H1 (cell line): ENCODE measurements at regions not wholly inside any gene's neighbourhood (a gene's known extent, or its start where the extent isn't known, plus 50 kb on each side); places are given as distances from the start of the nearest gene placed in this dataset.

Experiments
- CTCF ChIA-PET: fragments of 300-600 bp; sonication (Branson Sonifier 250); formaldehyde crosslinking; loops from one replicate; lab custom pipeline; 2021; ENCODE audit not compliant: partially characterized antibody; lab: Charles Lee
- POLR2A ChIA-PET: fragments of 300-600 bp; sonication (Branson Sonifier 250); formaldehyde crosslinking; loops from one replicate; lab custom pipeline; 2021; ENCODE audit warnings: inconsistent platforms; ENCODE audit not compliant: partially characterized antibody; lab: Charles Lee
- DNase-seq, 2 experiments: peaks; one replicate each; pipeline versions ENCODE4 v3.0.0 to v3.0.0-alpha.2; 2010 to 2022; ENCODE audit warnings: low spot score in 2 of 2, low read depth in 1 of 2, mixed read lengths in 1 of 2
- FAIRE-seq: peaks from 2 replicates; lab custom pipeline; 2011; peaks lifted over from hg19 to GRCh38; lab: Jason Lieb, UNC
- H2AFZ ChIP-seq: 2 replicates; pipeline ENCODE4 v1.8.1; 2012; ENCODE audit warnings: low read length, inconsistent platforms
- H2AK5ac ChIP-seq: 2 replicates; pipeline ENCODE4 v1.6.1; 2013; ENCODE audit warnings: low read depth, low read length
- H2BK120ac ChIP-seq: replicated peaks from 2 replicates; pipeline ENCODE3; 2013; ENCODE audit warnings: low read depth, low read length, inconsistent platforms
- H2BK12ac ChIP-seq: 2 replicates; pipeline ENCODE4 v1.6.1; 2013; ENCODE audit warnings: low read depth, low read length
- H2BK15ac ChIP-seq: 2 replicates; pipeline ENCODE4 v1.6.1; 2013; ENCODE audit warnings: low read length
- H2BK20ac ChIP-seq: 2 replicates; pipeline ENCODE4 v1.6.1; 2013; ENCODE audit warnings: low read length
- H2BK5ac ChIP-seq: 2 replicates; pipeline ENCODE4 v1.6.1; 2013; ENCODE audit warnings: low read depth, low read length
- H3K14ac ChIP-seq: 2 replicates; pipeline ENCODE4 v1.6.1; 2013; ENCODE audit warnings: inconsistent platforms; ENCODE audit not compliant: insufficient read length
- H3K18ac ChIP-seq: 2 replicates; pipeline ENCODE4 v1.6.1; 2013; ENCODE audit warnings: low read length; ENCODE audit errors: extremely low read depth
- H3K23ac ChIP-seq: 2 replicates; pipeline ENCODE4 v1.6.1; 2013; ENCODE audit warnings: inconsistent platforms; ENCODE audit not compliant: insufficient read length
- H3K23me2 ChIP-seq: 2 replicates; pipeline ENCODE4 v1.6.1; 2013; ENCODE audit warnings: low read depth, low read length
- H3K27ac ChIP-seq: 2 replicates; pipeline ENCODE4 v1.6.1; 2011; ENCODE audit warnings: low read depth, low read length, inconsistent platforms
- H3K27me3 ChIP-seq, 4 experiments: replicated peaks in 1 of 4; 1 replicate in 1 of 4; 2 replicates in 3 of 4; pipeline versions ENCODE4 v1.6.1 to v1.8.1; 2011 to 2013; ENCODE audit warnings: low read length in 3 of 4, mild to moderate bottlenecking in 3 of 4, inconsistent platforms in 2 of 4, mixed read lengths in 2 of 4, moderate library complexity in 1 of 4; ENCODE audit not compliant: control insufficient read depth in 3 of 4, insufficient read depth in 3 of 4; ENCODE audit errors: extremely low read depth in 1 of 4
- H3K36me3 ChIP-seq, 4 experiments: 2 replicates each; pipeline versions ENCODE4 v1.6.1 to v1.8.1; 2011 to 2013; ENCODE audit warnings: mild to moderate bottlenecking in 4 of 4, low read length in 3 of 4, moderate library complexity in 2 of 4, control low read depth in 1 of 4, inconsistent platforms in 1 of 4; ENCODE audit not compliant: insufficient read depth in 4 of 4, control insufficient read depth in 2 of 4
- H3K4ac ChIP-seq: replicated peaks from 2 replicates; pipeline ENCODE3; 2013; ENCODE audit warnings: low read length, low read depth, mixed read lengths, inconsistent platforms; ENCODE audit not compliant: insufficient read length
- H3K4me1 ChIP-seq, 4 experiments: replicated peaks in 1 of 4; 1 replicate in 1 of 4; 2 replicates in 3 of 4; pipeline versions ENCODE4 v1.6.1 to v1.8.1; 2011 to 2013; ENCODE audit warnings: low read length in 3 of 4, inconsistent platforms in 2 of 4, mixed read lengths in 1 of 4; ENCODE audit not compliant: insufficient read depth in 4 of 4, control insufficient read depth in 3 of 4
- H3K4me2 ChIP-seq, 2 experiments: 2 replicates each; pipeline versions ENCODE4 v1.6.1 to v1.8.1; 2011 to 2013; ENCODE audit warnings: low read depth in 2 of 2, low read length in 2 of 2, control low read depth in 1 of 2, inconsistent platforms in 1 of 2, mild to moderate bottlenecking in 1 of 2; ENCODE audit not compliant: insufficient read depth in 1 of 2
- H3K4me3 ChIP-seq, 4 experiments: fragments of 200-600, 300-600 bp in 1 of 4; sonication (generic), shearing (Covaris generic), sonication (Bioruptor Twin) in 1 of 4; 2 replicates each; pipeline versions ENCODE4 v1.5.1 to v1.8.1; 2011 to 2016; ENCODE audit warnings: low read length in 4 of 4, low read depth in 3 of 4, control low read depth in 2 of 4, inconsistent platforms in 2 of 4, mild to moderate bottlenecking in 2 of 4, mixed read lengths in 1 of 4, moderate library complexity in 1 of 4; ENCODE audit not compliant: insufficient read depth in 2 of 4; ENCODE audit errors: extremely low read depth in 1 of 4
- H3K56ac ChIP-seq: replicated peaks from 2 replicates; pipeline ENCODE3; 2013; ENCODE audit warnings: low read depth, mild to moderate bottlenecking, mixed read lengths, low read length, inconsistent platforms; ENCODE audit not compliant: insufficient read length
- H3K79me1 ChIP-seq: 2 replicates; pipeline ENCODE4 v1.6.1; 2013; ENCODE audit warnings: low read depth, low read length, control low read depth
- H3K79me2 ChIP-seq, 2 experiments: 2 replicates each; pipeline versions ENCODE4 v1.6.1 to v1.8.1; 2012 to 2013; ENCODE audit warnings: low read length in 2 of 2, mild to moderate bottlenecking in 2 of 2, inconsistent platforms in 1 of 2; ENCODE audit not compliant: insufficient read depth in 2 of 2, control insufficient read depth in 1 of 2
- H3K9ac ChIP-seq, 4 experiments: replicated peaks in 1 of 4; 1 replicate in 1 of 4; 2 replicates in 3 of 4; pipeline versions ENCODE4 v1.6.1 to v1.8.1; 2011 to 2013; ENCODE audit warnings: low read depth in 3 of 4, low read length in 3 of 4, control low read depth in 2 of 4, mild to moderate bottlenecking in 2 of 4, moderate library complexity in 2 of 4, inconsistent platforms in 1 of 4; ENCODE audit errors: extremely low read depth in 1 of 4
- H3K9me3 ChIP-seq, 2 experiments: 2 replicates each; pipeline versions ENCODE4 v1.6.1 to v1.8.1; 2012 to 2013; ENCODE audit warnings: mild to moderate bottlenecking in 2 of 2, moderate library complexity in 2 of 2, control low read depth in 1 of 2, inconsistent platforms in 1 of 2, low read depth in 1 of 2, low read length in 1 of 2, mixed read lengths in 1 of 2; ENCODE audit not compliant: insufficient read depth in 2 of 2
- H4K20me1 ChIP-seq, 2 experiments: replicated peaks in 1 of 2; 2 replicates each; pipeline versions ENCODE3 to v1.8.1; 2011 to 2013; ENCODE audit warnings: inconsistent platforms in 2 of 2, low read length in 2 of 2, mild to moderate bottlenecking in 1 of 2; ENCODE audit not compliant: insufficient read depth in 2 of 2, control insufficient read depth in 1 of 2
- H4K5ac ChIP-seq: 2 replicates; pipeline ENCODE4 v1.6.1; 2013; ENCODE audit warnings: low read length, low read depth, mixed read lengths, inconsistent platforms; ENCODE audit not compliant: insufficient read length
- H4K8ac ChIP-seq: 2 replicates; pipeline ENCODE4 v1.8.0; 2013; ENCODE audit warnings: mild to moderate bottlenecking, moderate library complexity, low read length, inconsistent platforms; ENCODE audit not compliant: insufficient read depth; ENCODE audit errors: extremely low read depth
- H4K91ac ChIP-seq: replicated peaks from 2 replicates; pipeline ENCODE3; 2013; ENCODE audit warnings: low read length, mixed read lengths, inconsistent platforms; ENCODE audit not compliant: insufficient read length
- YY1 ChIP-seq: IDR thresholded peaks from 2 replicates; pipeline ENCODE4 v1.6.1; 2011; ENCODE audit warnings: low read depth, mild to moderate bottlenecking, low read length

GRCh38 chr4:138577145-138577544 lies 335.0 kb upstream of the SLC7A11 start:
- Histone ChIP-seq H2AK5ac (no peak overlapping the region), H2BK12ac (no peak overlapping the region), H3K79me2 (no peaks in the 10 kb centered on the region), H2BK120ac (no peak overlapping the region), H3K14ac (no peak overlapping the region), H3K27me3 (no peaks in the 10 kb centered on the region), H2BK15ac (no peak overlapping the region), H3K9ac (no peak overlapping the region), H4K5ac (no peak overlapping the region), H4K8ac (no peak overlapping the region), H3K36me3 (no peaks in the 10 kb centered on the region), H2BK5ac (no peak overlapping the region), H3K4me2 (no peak overlapping the region), H3K79me1 (no peaks in the 10 kb centered on the region), H3K4ac (no peak overlapping the region), H3K9me3 (peaks cover under 1 to 2% of the 10 kb centered on the region in 2 experiments; a peak in 2 of 4 replicates), H2AFZ (no peak overlapping the region), H3K4me1 (peaks cover 0 to 5% (median 0%) of the 10 kb centered on the region in 4 experiments; a peak in 1 of 7 replicates), H3K56ac (no peak overlapping the region), H4K91ac (no peak overlapping the region), H2BK20ac (no peak overlapping the region), H3K23me2 (no peaks in the 10 kb centered on the region), H3K27ac (no peak overlapping the region), H3K23ac (no peak overlapping the region), H3K18ac (no peak overlapping the region), H4K20me1 (no peaks in the 10 kb centered on the region), H3K4me3 (no peak overlapping the region)
- TF ChIP-seq YY1: no peak
- ChIA-PET POLR2A (interaction anchor here (1.0 to 2.4 kb wide), 2 partner anchors 106 to 335 kb away, joined by 3 to 9 read pairs; partner anchors contain the start of gene SLC7A11), CTCF (interaction anchor here (0.7 to 3.1 kb wide), 23 partner anchors 8 to 768 kb away, joined by 3 to 29 read pairs (median 4); no protein-coding TSS in a partner anchor)
- no peak for FAIRE-seq
- DNase-seq: no peak
